ENCODE measurements at regions not wholly inside any gene's neighbourhood (a gene's known extent, or its start where the extent isn't known, plus 50 kb on each side); places are given as distances from the start of the nearest gene placed in this dataset.

DNA sequence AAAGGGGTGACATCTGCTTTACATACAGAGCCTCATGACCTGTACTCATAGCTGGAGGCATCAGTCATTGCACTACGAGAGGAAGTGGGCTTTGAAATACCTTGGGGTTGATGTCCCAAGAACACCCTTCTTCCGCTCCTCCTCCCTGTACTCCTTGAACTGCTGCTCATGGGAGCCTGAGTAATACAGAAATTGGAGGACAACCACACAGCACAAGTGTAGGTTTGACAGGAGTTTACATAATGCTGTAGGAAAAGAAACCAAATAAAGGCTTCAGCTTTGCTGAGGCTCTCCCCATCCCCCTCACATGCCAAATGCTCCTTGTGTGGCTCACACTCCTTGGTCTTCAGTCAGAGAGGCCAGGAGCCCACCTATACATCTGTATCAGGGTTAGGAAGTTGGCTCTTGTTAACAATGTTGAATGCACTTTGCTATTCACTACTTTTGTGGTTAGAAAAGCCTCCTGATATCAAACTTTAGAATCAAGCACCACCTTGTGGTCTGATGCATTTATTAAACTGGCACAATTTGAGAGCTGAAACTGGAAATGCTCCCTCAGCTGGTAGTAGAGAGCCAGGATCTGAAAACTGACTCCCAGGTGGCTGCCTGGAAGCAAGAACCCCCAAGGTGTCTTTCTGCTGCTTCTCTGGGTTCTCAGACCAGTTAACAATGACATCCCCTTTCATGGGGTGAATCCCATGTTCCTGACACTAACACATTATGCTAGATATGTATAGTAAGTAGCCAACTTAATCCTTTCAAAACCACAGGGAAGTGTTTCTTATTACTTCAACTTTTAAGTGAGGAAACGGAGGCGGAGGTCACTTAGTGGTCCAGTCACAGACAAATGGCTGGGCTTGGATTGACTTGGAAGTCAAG is 56.2 kb upstream of the EDN1 start:
- TF ChIP-seq, protein P1, sequence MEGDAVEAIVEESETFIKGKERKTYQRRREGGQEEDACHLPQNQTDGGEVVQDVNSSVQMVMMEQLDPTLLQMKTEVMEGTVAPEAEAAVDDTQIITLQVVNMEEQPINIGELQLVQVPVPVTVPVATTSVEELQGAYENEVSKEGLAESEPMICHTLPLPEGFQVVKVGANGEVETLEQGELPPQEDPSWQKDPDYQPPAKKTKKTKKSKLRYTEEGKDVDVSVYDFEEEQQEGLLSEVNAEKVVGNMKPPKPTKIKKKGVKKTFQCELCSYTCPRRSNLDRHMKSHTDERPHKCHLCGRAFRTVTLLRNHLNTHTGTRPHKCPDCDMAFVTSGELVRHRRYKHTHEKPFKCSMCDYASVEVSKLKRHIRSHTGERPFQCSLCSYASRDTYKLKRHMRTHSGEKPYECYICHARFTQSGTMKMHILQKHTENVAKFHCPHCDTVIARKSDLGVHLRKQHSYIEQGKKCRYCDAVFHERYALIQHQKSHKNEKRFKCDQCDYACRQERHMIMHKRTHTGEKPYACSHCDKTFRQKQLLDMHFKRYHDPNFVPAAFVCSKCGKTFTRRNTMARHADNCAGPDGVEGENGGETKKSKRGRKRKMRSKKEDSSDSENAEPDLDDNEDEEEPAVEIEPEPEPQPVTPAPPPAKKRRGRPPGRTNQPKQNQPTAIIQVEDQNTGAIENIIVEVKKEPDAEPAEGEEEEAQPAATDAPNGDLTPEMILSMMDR (IDR thresholded peaks at IDR 0.05), result peak; percentile 83
- no peak for TF ChIP-seq POLR2AphosphoS5 (IDR thresholded peaks at IDR 0.05; ENCODE audit: low read depth, low read length)
- TF ChIP-seq, protein P2, sequence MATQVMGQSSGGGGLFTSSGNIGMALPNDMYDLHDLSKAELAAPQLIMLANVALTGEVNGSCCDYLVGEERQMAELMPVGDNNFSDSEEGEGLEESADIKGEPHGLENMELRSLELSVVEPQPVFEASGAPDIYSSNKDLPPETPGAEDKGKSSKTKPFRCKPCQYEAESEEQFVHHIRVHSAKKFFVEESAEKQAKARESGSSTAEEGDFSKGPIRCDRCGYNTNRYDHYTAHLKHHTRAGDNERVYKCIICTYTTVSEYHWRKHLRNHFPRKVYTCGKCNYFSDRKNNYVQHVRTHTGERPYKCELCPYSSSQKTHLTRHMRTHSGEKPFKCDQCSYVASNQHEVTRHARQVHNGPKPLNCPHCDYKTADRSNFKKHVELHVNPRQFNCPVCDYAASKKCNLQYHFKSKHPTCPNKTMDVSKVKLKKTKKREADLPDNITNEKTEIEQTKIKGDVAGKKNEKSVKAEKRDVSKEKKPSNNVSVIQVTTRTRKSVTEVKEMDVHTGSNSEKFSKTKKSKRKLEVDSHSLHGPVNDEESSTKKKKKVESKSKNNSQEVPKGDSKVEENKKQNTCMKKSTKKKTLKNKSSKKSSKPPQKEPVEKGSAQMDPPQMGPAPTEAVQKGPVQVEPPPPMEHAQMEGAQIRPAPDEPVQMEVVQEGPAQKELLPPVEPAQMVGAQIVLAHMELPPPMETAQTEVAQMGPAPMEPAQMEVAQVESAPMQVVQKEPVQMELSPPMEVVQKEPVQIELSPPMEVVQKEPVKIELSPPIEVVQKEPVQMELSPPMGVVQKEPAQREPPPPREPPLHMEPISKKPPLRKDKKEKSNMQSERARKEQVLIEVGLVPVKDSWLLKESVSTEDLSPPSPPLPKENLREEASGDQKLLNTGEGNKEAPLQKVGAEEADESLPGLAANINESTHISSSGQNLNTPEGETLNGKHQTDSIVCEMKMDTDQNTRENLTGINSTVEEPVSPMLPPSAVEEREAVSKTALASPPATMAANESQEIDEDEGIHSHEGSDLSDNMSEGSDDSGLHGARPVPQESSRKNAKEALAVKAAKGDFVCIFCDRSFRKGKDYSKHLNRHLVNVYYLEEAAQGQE (IDR thresholded peaks at IDR 0.05; ENCODE audit: insufficient read depth in 1 of 2, low read depth in 2 of 2, low read length in 1 of 2), result no peak
